Cardiac muscle cell (in vitro differentiated cells and primary cell): ENCODE measurements at regions not wholly inside any gene's neighbourhood (a gene's known extent, or its start where the extent isn't known, plus 50 kb on each side); places are given as distances from the start of the nearest gene placed in this dataset.
A peak's percentile ranks its signal among the peaks of the same experiment; 100 is the strongest.

Source experiments
- DNase-seq, 2 donors: peaks; one replicate each; pipeline versions ENCODE4 v3.0.0 to v3.0.0-alpha.2; 2010 to 2017; ENCODE audit warnings: low read depth in 1 of 2, low spot score in 1 of 2
- H3K27ac ChIP-seq: fragments of 200-600 bp; sonication (generic); 2 replicates; pipeline ENCODE4 v1.5.1; 2016
- H3K27me3 ChIP-seq: fragments of 200-600 bp; sonication (generic); 2 replicates; pipeline ENCODE4 v1.6.0; 2016; ENCODE audit warnings: control low read depth
- H3K36me3 ChIP-seq: fragments of 200-600 bp; sonication (generic); 2 replicates; pipeline ENCODE4 v1.5.1; 2016; ENCODE audit warnings: control low read depth
- H3K4me1 ChIP-seq: fragments of 200-600 bp; sonication (generic); 2 replicates; pipeline ENCODE4 v1.8.1; 2017; ENCODE audit warnings: low read depth, mild to moderate bottlenecking, mixed run types
- H3K4me3 ChIP-seq: fragments of 200-600 bp; sonication (generic); 2 replicates; pipeline ENCODE4 v1.5.1; 2016; ENCODE audit warnings: mild to moderate bottlenecking
- H3K9me3 ChIP-seq: fragments of 200-600 bp; sonication (generic); 2 replicates; pipeline ENCODE4 v1.5.1; 2017; ENCODE audit warnings: low read depth, mild to moderate bottlenecking, control low read depth
- TF ChIP-seq, protein P1 (sequence below): IDR thresholded peaks from 2 replicates; pipeline ENCODE4 v1.5.1; 2012; ENCODE audit warnings: low read depth, mild to moderate bottlenecking, low read length

DNA sequence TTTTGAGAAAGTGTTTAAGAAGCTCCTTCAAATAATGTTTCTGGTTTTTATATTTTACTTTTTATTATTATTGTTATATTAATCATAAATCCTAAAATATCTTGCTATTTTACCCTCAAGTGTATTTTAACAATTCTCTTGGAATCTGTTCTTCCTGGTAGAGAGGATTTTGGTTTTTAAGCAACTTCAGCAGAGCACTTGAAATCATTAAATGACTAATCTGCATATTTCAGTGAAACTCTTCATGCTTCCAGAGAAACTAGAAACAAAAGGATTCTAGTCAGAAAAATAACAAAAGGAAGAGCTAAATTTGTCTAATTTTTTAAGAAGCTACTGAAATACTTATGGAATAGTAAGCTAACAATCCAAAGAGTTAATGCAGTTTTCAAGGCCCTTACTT lies 1057.3 kb downstream of the TLE1 start:
- DNase-seq = no peak
- TF ChIP-seq, protein P1, sequence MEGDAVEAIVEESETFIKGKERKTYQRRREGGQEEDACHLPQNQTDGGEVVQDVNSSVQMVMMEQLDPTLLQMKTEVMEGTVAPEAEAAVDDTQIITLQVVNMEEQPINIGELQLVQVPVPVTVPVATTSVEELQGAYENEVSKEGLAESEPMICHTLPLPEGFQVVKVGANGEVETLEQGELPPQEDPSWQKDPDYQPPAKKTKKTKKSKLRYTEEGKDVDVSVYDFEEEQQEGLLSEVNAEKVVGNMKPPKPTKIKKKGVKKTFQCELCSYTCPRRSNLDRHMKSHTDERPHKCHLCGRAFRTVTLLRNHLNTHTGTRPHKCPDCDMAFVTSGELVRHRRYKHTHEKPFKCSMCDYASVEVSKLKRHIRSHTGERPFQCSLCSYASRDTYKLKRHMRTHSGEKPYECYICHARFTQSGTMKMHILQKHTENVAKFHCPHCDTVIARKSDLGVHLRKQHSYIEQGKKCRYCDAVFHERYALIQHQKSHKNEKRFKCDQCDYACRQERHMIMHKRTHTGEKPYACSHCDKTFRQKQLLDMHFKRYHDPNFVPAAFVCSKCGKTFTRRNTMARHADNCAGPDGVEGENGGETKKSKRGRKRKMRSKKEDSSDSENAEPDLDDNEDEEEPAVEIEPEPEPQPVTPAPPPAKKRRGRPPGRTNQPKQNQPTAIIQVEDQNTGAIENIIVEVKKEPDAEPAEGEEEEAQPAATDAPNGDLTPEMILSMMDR = no peak
- Histone ChIP-seq H3K9me3 (no peaks in the 10 kb centered on the region), H3K4me3 (no peak overlapping the region), H3K36me3 (no peaks in the 10 kb centered on the region), H3K27me3 (no peaks in the 10 kb centered on the region), H3K4me1 (no peaks in the 10 kb centered on the region), H3K27ac (no peak overlapping the region)

DNA sequence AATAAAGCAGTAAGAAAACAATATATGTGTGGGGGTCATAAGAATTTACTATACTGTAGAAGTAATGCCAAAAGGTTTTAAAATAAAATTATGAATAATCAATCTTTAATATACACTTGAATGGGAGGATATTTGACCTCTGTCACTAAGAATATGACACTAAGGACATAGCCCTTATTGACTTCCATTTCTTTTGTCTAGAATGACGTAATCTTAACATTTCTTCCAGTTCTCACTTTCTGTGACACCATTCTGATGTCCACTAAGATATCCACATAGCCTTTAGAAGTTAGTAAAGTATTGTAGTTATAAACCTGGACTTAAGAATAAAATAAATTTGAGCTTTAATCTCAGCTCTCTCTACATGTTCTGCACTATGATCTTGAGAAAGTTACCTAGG lies 1050.7 kb downstream of the TLE4 start:
- H3K9me3 ChIP-seq = no peaks in the 10 kb centered on the region
- H3K36me3 ChIP-seq = no peaks in the 10 kb centered on the region
- H3K27me3 ChIP-seq = no peaks in the 10 kb centered on the region
- no peak for DNase-seq
- no peak overlapping the region for H3K27ac ChIP-seq
- TF ChIP-seq, protein P1 = no peak
- peaks cover 7% of the 10 kb centered on the region for H3K4me1 ChIP-seq
- no peak overlapping the region for H3K4me3 ChIP-seq

DNA sequence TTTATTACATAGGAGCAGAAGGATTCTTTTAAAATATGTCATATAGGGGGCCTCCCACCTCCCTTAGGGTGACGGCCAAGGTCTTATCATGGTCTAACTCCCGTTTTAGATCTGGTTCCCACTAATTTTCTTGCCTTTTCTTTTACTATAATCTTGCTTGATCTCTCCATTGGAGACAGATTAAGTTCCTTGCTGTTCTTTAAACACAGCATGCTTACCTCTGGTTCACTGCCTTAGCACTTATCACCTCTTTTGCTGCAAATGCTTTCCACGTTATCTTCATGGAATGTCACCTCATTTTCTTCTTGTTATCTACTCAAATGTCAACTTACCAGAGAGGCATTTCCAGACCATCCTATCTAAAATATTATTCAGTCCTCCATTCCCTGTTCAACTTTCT lies 1047.6 kb downstream of the TLE4 start:
- H3K9me3 ChIP-seq = no peaks in the 10 kb centered on the region
- TF ChIP-seq, protein P1 = no peak
- H3K4me1 ChIP-seq = peaks cover 7% of the 10 kb centered on the region

DNA sequence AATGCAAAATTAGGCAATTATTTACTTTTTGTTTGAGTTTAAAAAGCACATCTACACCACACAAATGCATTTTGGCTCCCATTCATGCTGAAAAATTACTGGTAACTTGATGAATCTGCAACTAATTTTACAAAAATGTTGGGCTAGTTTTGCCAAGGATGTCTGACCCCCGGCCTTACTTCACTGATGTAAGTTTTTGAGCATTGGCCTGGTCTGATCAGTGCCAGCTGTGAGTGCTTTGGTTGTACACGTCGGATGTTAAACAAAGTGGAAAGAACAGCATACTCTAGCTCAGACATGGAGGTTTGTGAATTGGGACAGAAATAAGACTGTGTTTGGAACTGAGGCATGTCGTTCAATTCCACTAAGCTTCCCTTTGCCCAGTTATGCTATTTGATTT lies 1044.2 kb downstream of the TLE4 start:
- H3K4me1 ChIP-seq = peaks cover 7% of the 10 kb centered on the region
- H3K9me3 ChIP-seq = no peaks in the 10 kb centered on the region
- H3K27me3 ChIP-seq = no peaks in the 10 kb centered on the region
- no peak overlapping the region for H3K4me3 ChIP-seq
- TF ChIP-seq, protein P1 = no peak
- H3K27ac ChIP-seq = no peak overlapping the region
- H3K36me3 ChIP-seq = no peaks in the 10 kb centered on the region
- DNase-seq = peak in 1 of 2 donors; percentile 6

More for the DNA sequence above, 1047.6 kb downstream of the TLE4 start:
- no peaks in the 10 kb centered on the region for H3K27me3 ChIP-seq
- H3K4me3 ChIP-seq = no peak overlapping the region
- no peak for DNase-seq
- no peaks in the 10 kb centered on the region for H3K36me3 ChIP-seq
- H3K27ac ChIP-seq = no peak overlapping the region

DNA sequence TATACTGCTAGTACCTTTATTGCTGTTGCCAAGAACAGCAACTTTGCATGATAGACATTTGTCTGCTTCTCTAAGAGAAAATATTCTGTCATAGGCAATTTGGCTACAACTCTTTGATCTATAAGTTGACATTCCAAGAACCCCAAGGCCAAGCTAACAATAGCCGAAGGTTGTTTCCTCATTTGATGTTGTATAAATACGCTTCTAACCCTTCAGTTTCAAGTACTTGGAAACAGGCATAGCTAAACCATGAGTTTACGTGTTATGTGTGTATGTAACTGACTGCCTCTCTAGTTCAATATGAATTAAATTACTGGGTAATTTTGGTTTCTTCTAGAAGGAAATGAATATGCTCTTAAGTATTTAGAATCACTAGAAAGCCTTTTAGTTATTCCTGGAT lies 1034.0 kb downstream of the TLE4 start:
- peak in 1 of 2 donors; percentile 15 for DNase-seq
- Histone ChIP-seq H3K4me1 (peaks cover 10% of the 10 kb centered on the region), H3K27me3 (peaks cover 3% of the 10 kb centered on the region), H3K36me3 (no peaks in the 10 kb centered on the region), H3K9me3 (no peaks in the 10 kb centered on the region), H3K27ac (no peak overlapping the region), H3K4me3 (no peak overlapping the region)
- TF ChIP-seq, protein P1 = no peak

DNA sequence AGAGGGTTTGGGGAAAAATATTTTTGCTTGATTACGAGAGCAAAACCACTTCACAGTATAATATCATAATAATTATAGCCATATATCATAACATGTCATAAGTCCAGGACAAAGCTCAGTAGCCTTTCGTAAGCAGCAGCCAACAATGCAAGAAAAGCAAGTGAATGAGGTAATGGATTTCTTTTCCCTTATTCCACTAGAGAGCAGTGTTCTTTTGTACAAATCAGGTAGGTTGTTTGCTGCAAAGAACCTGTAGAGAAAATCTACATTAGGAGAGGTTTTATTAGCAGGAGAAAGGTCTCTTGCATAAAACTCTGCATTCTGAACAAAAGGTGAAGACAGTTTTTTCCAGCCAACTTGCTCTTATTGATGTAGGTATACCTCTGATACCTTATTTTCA lies 1033.4 kb downstream of the TLE4 start:
- H3K27me3 ChIP-seq = peaks cover 3% of the 10 kb centered on the region
- no peak overlapping the region for H3K4me3 ChIP-seq
- H3K4me1 ChIP-seq = peaks cover 10% of the 10 kb centered on the region
- TF ChIP-seq, protein P1 = peak; percentile 54
- no peaks in the 10 kb centered on the region for H3K9me3 ChIP-seq
- peak; percentile 50 to 62 for DNase-seq
- no peaks in the 10 kb centered on the region for H3K36me3 ChIP-seq
- no peak overlapping the region for H3K27ac ChIP-seq
